M059J (cell line): ENCODE measurements at regions not wholly inside any gene's neighbourhood (a gene's known extent, or its start where the extent isn't known, plus 50 kb on each side); places are given as distances from the start of the nearest gene placed in this dataset.
"Not testable (repeated sequence)": the region's sequence is repeated elsewhere in the genome, so short reads cannot be mapped to it uniquely, and the experiment has no call there.

Experiments
- DNase-seq: peaks from one replicate; pipeline ENCODE4 v3.0.0-alpha.2; 2012; ENCODE audit warnings: low read depth

DNA sequence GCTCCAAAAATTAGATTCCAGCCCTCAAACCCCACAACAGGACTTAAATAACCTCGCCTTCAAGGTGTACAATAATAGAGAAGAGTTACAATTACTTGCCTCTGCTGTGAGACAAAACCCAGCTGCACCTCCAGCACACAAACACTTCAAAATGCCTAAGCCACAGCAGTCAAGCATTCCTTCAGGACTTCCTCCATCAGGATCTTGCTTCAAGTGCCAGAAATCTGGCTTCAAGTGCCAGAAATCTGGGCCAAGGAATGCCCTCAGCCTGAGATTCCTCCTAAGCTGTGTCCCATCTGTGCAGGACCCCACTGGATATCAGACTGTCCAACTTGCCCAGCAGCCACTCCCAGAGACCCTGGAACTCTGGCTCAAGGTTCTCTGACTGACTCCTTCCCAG is 1088.3 kb downstream of the SORCS3 start:
- DNase-seq, result no peak

DNA sequence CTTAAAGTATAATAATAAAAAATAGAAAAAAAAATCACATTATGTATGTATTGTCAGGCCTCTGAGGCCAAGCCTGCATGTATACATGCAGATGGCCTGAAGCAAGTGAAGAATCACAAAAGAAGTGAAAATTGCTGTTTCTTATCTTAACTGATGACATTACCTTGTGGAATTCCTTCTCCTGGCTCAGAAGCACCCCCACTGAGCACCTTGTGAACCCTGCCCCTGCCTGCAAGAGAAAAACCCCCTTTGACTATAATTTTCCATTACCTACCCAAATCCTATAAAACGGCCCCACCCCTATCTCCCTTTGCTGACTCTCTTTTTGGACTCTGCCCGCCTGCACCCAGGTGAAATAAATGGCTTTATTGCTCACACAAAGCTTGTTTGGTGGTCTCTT is 1086.5 kb downstream of the SORCS3 start:
- DNase-seq, result not testable (repeated sequence)

- DNase-seq, result no peak
Observed at GRCh38 chr10:105727131-105727530, 1086.0 kb downstream of the SORCS3 start.

DNA sequence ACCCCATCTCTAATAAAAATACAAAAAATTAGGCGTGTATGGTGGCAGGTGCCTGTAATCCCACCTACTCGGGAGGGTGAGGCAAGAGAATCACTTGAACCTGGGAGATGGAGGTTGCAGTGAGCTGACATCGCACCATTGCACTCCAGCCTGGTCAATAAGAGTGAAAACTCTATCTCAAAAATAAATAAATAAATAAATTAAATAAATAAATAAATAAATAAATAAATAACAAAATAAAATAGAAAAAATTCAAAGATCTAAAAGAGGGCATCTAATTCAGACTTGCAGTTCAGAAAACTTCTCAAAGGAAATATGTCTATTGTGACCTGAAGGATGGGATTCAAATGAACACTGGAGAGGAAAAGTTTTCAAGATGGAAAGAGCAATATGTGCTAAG is 1085.1 kb downstream of the SORCS3 start:
- DNase-seq, result no peak

GRCh38 chr10:105725007-105725406 is 1083.9 kb downstream of the SORCS3 start:
- DNase-seq, result no peak

DNA sequence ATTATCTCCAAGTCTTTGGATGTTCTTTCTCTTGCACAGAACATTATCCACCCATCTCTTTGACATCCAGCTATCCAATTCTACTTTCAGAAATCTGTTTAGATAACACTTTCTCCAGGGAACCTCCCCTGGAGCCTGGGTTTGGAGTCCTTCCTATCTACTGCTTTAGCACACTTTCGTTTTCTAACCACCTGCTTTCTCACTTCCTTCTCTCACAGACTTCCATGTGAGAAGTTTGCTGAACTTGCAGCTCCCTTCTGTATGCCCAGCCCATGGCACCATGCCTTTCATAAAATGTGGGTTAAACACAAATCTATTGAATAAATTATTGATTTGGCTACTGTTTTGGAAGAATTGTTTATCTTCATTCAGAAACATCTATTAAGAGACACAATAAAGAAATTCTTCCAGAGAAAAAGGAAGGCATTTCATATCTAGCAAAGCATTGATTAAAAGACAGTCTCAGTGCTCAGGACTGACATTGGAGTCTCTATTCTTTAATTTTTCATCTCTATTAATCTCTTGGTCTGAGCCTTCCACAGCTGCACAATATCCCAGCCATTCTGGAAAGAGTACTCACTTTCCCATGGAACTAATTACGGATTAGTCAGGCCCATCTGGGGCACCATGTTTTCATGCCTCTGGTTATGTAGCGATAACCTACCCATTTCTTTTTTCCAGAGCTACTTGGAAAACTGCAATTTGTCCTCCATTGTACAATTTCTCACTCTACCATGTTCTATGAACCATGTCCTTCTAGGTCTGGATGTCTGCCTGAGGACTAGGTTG is 1077.3 kb downstream of the SORCS3 start:
- no peak for DNase-seq

- no peak for DNase-seq
Observed at GRCh38 chr10:105714728-105715127, 1073.6 kb downstream of the SORCS3 start.

GRCh38 chr10:105707603-105708002 is 1066.5 kb downstream of the SORCS3 start:
- DNase-seq, result no peak

- no peak for DNase-seq
Observed at GRCh38 chr10:105706281-105707026, 1065.4 kb downstream of the SORCS3 start.

- no peak for DNase-seq
Observed at GRCh38 chr10:105702211-105702610, 1061.1 kb downstream of the SORCS3 start.

DNA sequence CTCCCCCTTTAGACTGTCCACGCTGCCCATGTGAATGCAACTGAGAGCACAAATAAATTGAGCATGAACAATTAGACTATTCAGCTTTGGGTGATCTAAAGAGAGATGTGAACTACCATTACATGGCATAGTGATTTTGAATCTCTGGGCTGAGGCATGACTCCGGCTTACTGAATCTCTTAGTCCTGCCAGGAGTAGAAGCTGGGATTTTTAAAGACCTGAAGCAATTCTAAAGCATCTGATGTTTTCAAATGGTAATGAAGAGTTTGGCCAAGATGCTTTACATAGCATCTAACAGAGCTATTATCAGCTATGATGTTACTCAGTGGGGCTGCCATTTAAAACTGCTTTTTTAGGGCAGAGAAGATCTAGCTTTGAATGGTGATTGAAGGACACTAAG is 1059.1 kb downstream of the SORCS3 start:
- DNase-seq, result no peak

- DNase-seq, result no peak
Observed at GRCh38 chr10:105699504-105699903, 1058.4 kb downstream of the SORCS3 start.

GRCh38 chr10:105698592-105698991 is 1057.5 kb downstream of the SORCS3 start:
- DNase-seq, result no peak

DNA sequence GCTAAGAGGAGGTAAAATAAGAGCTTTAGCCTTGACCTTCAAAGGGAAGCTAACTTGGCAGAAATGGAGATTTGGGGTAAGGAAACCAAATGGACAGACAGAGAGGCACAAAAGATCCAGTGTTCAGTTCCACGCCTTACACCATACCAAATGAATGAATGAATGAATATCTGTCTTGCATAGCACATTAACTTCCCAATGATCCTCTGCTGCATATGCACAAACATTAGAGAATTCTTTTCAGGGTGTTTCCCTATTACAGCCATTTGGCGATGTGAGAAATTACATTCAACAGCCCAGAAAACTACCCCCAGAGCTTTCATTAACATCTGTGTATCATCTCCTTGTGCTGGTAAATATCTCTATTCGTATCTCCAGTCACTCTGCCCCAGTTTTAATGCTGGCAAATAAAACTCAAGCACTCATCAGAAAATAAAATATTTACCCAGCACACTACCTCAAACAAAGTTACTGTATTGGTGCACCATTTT is 1056.2 kb downstream of the SORCS3 start:
- DNase-seq, result no peak

DNA sequence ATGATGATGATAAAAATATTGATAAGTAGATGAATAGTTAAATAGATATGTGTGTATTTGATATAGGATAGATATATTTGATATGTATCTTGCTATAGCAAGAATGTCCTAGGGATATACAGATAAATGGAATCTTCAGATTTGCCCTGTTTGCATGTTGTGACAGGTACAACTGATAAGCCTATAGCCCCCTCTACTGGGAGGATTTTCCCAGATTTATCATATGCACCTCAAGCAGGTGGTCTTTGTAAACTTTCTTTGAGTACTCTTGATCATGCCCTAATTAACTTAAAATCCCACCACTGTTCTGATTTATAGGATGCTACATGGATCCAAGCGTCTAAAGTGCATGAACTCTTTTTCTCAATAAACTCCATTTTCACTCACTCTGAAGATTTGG is 1050.7 kb downstream of the SORCS3 start:
- no peak for DNase-seq

GRCh38 chr10:105682911-105683310 is 1041.8 kb downstream of the SORCS3 start:
- DNase-seq, result no peak

- peak; percentile 12 for DNase-seq
Observed at GRCh38 chr10:105681051-105681450, 1040.0 kb downstream of the SORCS3 start.

GRCh38 chr10:105679781-105680180 is 1038.7 kb downstream of the SORCS3 start:
- no peak for DNase-seq

GRCh38 chr10:105675333-105675732 is 1034.2 kb downstream of the SORCS3 start:
- DNase-seq, result no peak

- peak; percentile 48 for DNase-seq
Observed at GRCh38 chr10:105674448-105674847, 1033.4 kb downstream of the SORCS3 start.

DNA sequence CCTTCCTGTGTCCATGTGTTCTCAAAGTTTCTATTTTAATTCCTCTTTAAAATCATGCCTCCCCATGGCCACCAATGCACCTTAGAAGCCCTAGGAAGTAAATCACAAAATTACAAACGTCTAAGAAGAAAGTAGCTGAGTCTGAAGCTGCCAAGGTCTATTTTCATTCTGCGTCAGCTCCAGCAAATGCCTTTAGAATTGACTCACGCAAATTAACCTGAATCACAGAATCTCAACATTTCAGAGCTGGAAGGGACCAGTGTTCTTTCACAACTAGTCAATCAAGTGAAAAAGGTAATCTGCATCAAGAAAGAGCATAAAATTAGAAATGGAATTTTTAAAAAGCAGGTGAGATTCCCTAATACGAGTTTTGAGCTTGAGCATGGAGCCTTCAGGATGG is 1017.6 kb downstream of the SORCS3 start:
- peak; percentile 12 for DNase-seq

DNA sequence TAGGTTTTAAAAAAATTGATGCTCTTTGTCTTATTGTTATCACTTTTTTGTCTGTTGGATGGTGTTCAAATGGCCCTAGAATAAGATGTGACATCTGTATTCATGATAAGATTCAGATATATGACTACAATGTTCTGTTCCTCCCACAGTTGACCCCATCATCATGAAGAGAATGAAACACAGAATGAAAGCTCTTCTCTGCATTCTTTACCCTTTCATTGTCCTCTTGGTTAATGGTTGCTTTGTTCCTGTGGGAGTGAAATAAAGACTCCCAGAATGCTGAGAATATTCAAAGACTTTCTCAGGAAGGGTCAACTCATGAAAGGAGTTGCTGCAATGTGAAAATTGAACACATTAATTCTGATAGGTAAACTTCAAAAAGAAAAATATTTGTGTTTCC is 1015.8 kb downstream of the SORCS3 start:
- DNase-seq, result no peak

- no peak for DNase-seq
Observed at GRCh38 chr10:105650306-105650705, 1009.2 kb downstream of the SORCS3 start.
